ENCODE measurements at regions not wholly inside any gene's neighbourhood (a gene's known extent, or its start where the extent isn't known, plus 50 kb on each side); places are given as distances from the start of the nearest gene placed in this dataset.

DNA sequence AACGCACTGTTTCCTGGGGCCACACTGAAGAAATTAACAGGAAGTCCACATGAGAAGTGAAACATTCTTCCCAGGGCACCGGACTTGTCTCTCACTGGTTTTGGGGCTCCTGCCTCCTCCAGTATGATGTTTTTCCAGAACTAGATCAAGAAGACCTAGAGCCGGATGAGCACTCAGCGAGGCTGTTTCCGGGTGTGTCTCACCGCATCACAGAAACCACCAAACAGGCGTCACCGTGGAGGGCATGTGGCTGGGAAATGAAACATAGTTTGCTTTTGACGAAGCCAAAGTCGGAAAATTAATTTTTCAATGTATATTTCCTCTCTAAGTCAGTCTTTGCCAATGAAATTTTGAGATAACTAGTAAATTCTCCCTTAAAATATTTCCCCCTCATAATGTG is 314.0 kb upstream of the SALL3 start:
- Histone ChIP-seq H3K9me3 (replicated peaks in 1 of 2; ENCODE audit: control insufficient read depth in 1 of 2, insufficient read depth in 1 of 2, low read length in 2 of 2) (no peaks in the 10 kb centered on the region), H3K4me1 (ENCODE audit: control insufficient read depth in 1 of 2, insufficient read depth in 2 of 2, low read length in 2 of 2) (no peaks in the 10 kb centered on the region), H4K20me1 (ENCODE audit: insufficient read depth, low read length) (no peaks in the 10 kb centered on the region), H3K79me2 (ENCODE audit: insufficient read depth, low read length) (no peaks in the 10 kb centered on the region), H3K27ac (ENCODE audit: low read depth in 1 of 2, low read length in 2 of 2) (no peak overlapping the region), H3K27me3 (ENCODE audit: control insufficient read depth in 2 of 2, insufficient read depth in 2 of 2, low read length in 2 of 2) (no peaks in the 10 kb centered on the region), H3K9ac (ENCODE audit: insufficient read depth, low read length, poor library complexity, severe bottlenecking) (no peak overlapping the region), H3K4me2 (replicated peaks; ENCODE audit: extremely low read depth, low read length, poor library complexity, severe bottlenecking) (no peak overlapping the region), H2AFZ (ENCODE audit: insufficient read depth, low read depth, low read length, poor library complexity, severe bottlenecking) (no peak overlapping the region), H3K4me3 (replicated peaks in 1 of 3; ENCODE audit: low read depth in 2 of 3, low read length in 3 of 3) (no peak overlapping the region), H3K36me3 (replicated peaks in 1 of 2; ENCODE audit: control insufficient read depth in 1 of 2, insufficient read depth in 2 of 2, low read length in 2 of 2) (no peaks in the 10 kb centered on the region)
- 68% methylated on average over 3 of the region's 10 CpGs for WGBS (ENCODE audit: insufficient coverage)
- H3K4me1 Mint-ChIP-seq = no peaks in the 10 kb centered on the region
- peaks cover 0 to 5% (median 0%) of the 10 kb centered on the region in 7 donors for H3K9me3 Mint-ChIP-seq
- no peak for DNase-seq
- TF ChIP-seq, protein P1, sequence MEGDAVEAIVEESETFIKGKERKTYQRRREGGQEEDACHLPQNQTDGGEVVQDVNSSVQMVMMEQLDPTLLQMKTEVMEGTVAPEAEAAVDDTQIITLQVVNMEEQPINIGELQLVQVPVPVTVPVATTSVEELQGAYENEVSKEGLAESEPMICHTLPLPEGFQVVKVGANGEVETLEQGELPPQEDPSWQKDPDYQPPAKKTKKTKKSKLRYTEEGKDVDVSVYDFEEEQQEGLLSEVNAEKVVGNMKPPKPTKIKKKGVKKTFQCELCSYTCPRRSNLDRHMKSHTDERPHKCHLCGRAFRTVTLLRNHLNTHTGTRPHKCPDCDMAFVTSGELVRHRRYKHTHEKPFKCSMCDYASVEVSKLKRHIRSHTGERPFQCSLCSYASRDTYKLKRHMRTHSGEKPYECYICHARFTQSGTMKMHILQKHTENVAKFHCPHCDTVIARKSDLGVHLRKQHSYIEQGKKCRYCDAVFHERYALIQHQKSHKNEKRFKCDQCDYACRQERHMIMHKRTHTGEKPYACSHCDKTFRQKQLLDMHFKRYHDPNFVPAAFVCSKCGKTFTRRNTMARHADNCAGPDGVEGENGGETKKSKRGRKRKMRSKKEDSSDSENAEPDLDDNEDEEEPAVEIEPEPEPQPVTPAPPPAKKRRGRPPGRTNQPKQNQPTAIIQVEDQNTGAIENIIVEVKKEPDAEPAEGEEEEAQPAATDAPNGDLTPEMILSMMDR (IDR thresholded peaks at IDR 0.05) = no peak
- intact Hi-C loops (cut with micrococcal nuclease) = no loop called here
- no peak overlapping the region for H3K27ac Mint-ChIP-seq
- peaks cover 2 to 3% (median 3%) of the 10 kb centered on the region in 3 donors for H3K27me3 Mint-ChIP-seq (ENCODE audit: low read depth in 3 of 3)
- H3K4me3 Mint-ChIP-seq = no peak overlapping the region
- H3K36me3 Mint-ChIP-seq = no peaks in the 10 kb centered on the region

GRCh38 chr18:78666666-78667335 is 312.8 kb upstream of the SALL3 start:
- Mint-ChIP-seq H3K27me3 (ENCODE audit: low read depth in 3 of 3) (peaks cover 0 to 3% (median 3%) of the 10 kb centered on the region in 3 donors), H3K9me3 (peaks cover 0 to 5% (median 0%) of the 10 kb centered on the region in 7 donors), H3K27ac (no peak overlapping the region), H3K4me3 (no peak overlapping the region), H3K4me1 (no peaks in the 10 kb centered on the region), H3K36me3 (no peaks in the 10 kb centered on the region)
- no peaks in the 10 kb centered on the region for H3K36me3 ChIP-seq (replicated peaks in 1 of 2; ENCODE audit: control insufficient read depth in 1 of 2, insufficient read depth in 2 of 2, low read length in 2 of 2)
- intact Hi-C loops (cut with micrococcal nuclease) = no loop called here
- H3K4me3 ChIP-seq (replicated peaks in 1 of 3; ENCODE audit: low read depth in 2 of 3, low read length in 3 of 3) = no peak overlapping the region
- H3K79me2 ChIP-seq (ENCODE audit: insufficient read depth, low read length) = no peaks in the 10 kb centered on the region
- no peak overlapping the region for H3K9ac ChIP-seq (ENCODE audit: insufficient read depth, low read length, poor library complexity, severe bottlenecking)
- H3K9me3 ChIP-seq (replicated peaks in 1 of 2; ENCODE audit: control insufficient read depth in 1 of 2, insufficient read depth in 1 of 2, low read length in 2 of 2) = no peaks in the 10 kb centered on the region
- H2AFZ ChIP-seq (ENCODE audit: insufficient read depth, low read depth, low read length, poor library complexity, severe bottlenecking) = no peak overlapping the region
- DNase-seq = no peak
- no peak overlapping the region for H3K27ac ChIP-seq (ENCODE audit: low read depth in 1 of 2, low read length in 2 of 2)
- TF ChIP-seq, protein P1 (IDR thresholded peaks at IDR 0.05) = no peak
- no peaks in the 10 kb centered on the region for H3K27me3 ChIP-seq (ENCODE audit: control insufficient read depth in 2 of 2, insufficient read depth in 2 of 2, low read length in 2 of 2)
- no peaks in the 10 kb centered on the region for H4K20me1 ChIP-seq (ENCODE audit: insufficient read depth, low read length)
- no peak overlapping the region for H3K4me2 ChIP-seq (replicated peaks; ENCODE audit: extremely low read depth, low read length, poor library complexity, severe bottlenecking)
- 88% methylated on average over 9 of the region's 13 CpGs for WGBS (ENCODE audit: insufficient coverage)
- no peaks in the 10 kb centered on the region for H3K4me1 ChIP-seq (ENCODE audit: control insufficient read depth in 1 of 2, insufficient read depth in 2 of 2, low read length in 2 of 2)
